IPS DF 4.7 (cell line): ENCODE measurements at regions not wholly inside any gene's neighbourhood (a gene's known extent, or its start where the extent isn't known, plus 50 kb on each side); places are given as distances from the start of the nearest gene placed in this dataset.

Source experiments
- DNase-seq: peaks from one replicate; pipeline ENCODE4 v3.0.0-alpha.2; 2013; ENCODE audit warnings: low spot score; ENCODE audit errors: extremely low read depth

GRCh38 chr12:115583591-115583990, 693.9 kb downstream of the MED13L start:
- no peak for DNase-seq

GRCh38 chr12:115577401-115577800, 700.1 kb downstream of the MED13L start:
- no peak for DNase-seq

- DNase-seq, result no peak
These were observed 702.7 kb downstream of the MED13L start for GRCh38 chr12:115574826-115575225.

GRCh38 chr12:115572440-115572839, 705.1 kb downstream of the MED13L start:
- no peak for DNase-seq

- no peak for DNase-seq
These were observed 706.0 kb downstream of the MED13L start for GRCh38 chr12:115571446-115571845.

- DNase-seq, result no peak
These were observed 706.5 kb downstream of the MED13L start for GRCh38 chr12:115571027-115571426.

GRCh38 chr12:115570069-115570777, 707.3 kb downstream of the MED13L start:
- DNase-seq, result no peak

- DNase-seq, result peak; percentile 9
These were observed 708.0 kb downstream of the MED13L start for GRCh38 chr12:115569345-115570068.

GRCh38 chr12:115558281-115558680, 719.2 kb downstream of the MED13L start:
- no peak for DNase-seq

- DNase-seq, result no peak
These were observed 723.9 kb downstream of the MED13L start for GRCh38 chr12:115553622-115554021.

- DNase-seq, result no peak
These were observed 734.2 kb downstream of the MED13L start for GRCh38 chr12:115543269-115543668.

- DNase-seq, result no peak
These were observed 734.8 kb downstream of the MED13L start for GRCh38 chr12:115542656-115543055.

GRCh38 chr12:115541891-115542421, 735.5 kb downstream of the MED13L start:
- no peak for DNase-seq

- no peak for DNase-seq
These were observed 749.0 kb downstream of the MED13L start for GRCh38 chr12:115528466-115528865.

- DNase-seq, result no peak
These were observed 755.6 kb downstream of the MED13L start for GRCh38 chr12:115521771-115522409.

- DNase-seq, result no peak
These were observed 757.6 kb downstream of the MED13L start for GRCh38 chr12:115519887-115520286.

- no peak for DNase-seq
These were observed 758.1 kb downstream of the MED13L start for GRCh38 chr12:115519359-115519758.

GRCh38 chr12:115517913-115518312, 759.6 kb downstream of the MED13L start:
- DNase-seq, result no peak

- no peak for DNase-seq
These were observed 765.3 kb downstream of the MED13L start for GRCh38 chr12:115511986-115512711.

GRCh38 chr12:115511305-115511704, 766.2 kb downstream of the MED13L start:
- no peak for DNase-seq

- no peak for DNase-seq
These were observed 768.5 kb downstream of the MED13L start for GRCh38 chr12:115508990-115509389.
